NCI-H345 treated with DMSO at 0.1 percent for 48 hours (cell line): ENCODE measurements at regions not wholly inside any gene's neighbourhood (a gene's known extent, or its start where the extent isn't known, plus 50 kb on each side); places are given as distances from the start of the nearest gene placed in this dataset.

Experiments used
- DNase-seq: peaks from one replicate; lab custom pipeline; 2025; ENCODE audit not compliant: unreplicated experiment; lab: John Stamatoyannopoulos, UW

DNA sequence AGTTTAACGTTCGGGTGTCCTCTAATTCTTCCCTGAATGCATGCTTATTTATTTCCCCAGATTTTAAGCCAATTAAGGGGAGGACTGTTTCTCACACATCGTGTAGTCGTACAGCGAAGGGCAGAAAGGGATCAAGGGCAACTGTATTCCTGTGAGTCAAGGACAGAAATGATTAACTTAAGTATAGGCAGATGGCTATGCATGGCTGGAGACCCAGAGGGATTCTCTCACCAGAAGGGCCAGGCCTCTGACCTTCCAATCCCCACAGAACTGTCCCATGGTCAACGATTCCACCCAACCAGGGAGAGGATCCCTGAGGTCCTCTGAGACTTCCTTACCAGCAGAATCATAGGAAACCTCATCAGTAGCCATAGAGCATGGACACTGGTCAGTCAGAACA is 161.8 kb upstream of the MAP1B start:
- DNase-seq: no peak

DNA sequence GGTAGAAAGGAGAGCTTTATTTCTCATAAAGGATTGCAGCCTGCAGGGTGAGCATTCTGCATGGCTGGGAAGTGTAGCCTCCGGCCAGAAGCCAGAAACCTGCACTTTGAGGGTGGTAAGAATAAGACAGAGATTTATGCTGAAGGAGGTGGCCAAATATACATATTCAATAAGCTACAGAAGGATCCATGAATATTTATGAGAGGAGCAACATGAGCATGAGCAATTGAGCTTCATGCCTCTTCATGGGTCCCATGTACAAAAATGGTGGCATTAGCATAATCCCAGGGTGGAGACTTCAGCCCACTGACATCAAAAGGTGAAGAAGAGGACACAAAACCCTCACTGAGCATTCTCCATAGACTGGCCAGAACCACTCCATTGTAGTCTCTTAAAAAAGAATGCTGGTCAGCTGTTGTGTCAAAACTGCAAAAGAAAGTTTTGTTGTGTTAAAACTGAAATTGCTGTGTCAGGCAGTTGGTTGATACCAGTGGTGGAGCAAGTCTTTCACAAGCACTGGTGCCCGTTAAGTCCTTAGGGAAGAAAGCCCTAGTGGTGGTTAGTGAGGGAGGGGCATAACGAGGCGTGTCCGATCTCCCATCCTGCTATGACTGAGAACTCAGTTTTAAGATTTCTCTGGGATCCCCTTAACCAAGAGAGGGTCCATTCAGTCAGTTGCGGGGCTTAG is 160.8 kb upstream of the MAP1B start:
- DNase-seq: no peak

DNA sequence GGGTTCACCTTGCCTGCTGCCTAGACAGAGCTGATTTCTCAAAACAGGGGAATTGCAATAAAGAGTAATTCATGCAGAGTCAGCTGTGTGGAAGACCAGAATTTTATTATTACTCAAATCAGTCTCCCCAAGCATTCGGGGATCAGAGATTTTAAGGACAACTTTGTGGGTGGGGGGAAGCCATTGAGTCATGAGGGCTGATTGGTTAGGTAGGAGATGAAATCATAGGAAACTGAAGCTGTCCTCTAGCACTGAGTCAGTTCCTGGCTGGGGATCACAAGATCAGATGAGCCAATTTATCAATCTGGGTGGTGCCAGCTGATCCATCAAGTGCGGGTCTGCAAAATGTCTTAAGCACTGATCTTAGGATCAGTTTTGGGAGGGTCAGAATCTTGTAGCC is 159.1 kb upstream of the MAP1B start:
- no peak for DNase-seq

DNA sequence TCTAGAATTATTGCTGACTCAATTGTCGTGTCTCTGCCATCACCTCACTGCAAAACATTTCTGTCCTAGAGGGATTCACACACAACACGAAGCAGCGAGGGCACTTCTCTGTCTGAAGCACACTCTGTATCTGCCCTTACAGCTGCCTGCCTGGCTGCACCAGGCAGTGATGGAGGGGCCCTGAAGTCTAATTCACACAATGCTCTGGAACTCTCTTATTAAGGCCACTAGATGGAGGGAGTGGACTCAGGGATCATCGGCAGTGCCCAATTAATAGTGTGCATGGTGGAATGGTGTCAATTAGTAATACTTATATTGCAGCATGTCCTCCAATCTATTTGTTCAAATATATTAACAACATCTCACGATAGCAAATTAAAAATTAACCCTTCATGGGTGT is 157.5 kb upstream of the MAP1B start:
- no peak for DNase-seq

DNA sequence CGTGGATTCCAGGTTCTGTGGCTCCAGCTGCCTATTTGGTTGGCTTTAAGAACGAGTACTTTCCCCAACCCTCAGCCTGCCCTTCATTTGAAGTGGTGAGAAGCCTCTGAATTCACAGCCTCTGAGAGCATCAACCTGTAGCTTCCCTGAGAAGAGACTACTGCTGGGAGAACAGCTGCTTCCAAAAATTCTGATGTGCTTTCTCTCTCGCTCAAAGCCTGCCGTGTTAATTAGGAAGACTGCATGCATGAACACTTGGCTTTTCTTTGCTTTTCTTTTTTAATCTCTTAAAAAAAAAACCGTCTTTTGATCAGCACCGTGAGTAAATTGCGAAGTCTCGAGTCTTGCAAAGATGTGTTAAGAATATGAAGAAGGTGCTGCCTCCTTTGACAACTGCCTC is 153.4 kb upstream of the MAP1B start:
- no peak for DNase-seq

DNA sequence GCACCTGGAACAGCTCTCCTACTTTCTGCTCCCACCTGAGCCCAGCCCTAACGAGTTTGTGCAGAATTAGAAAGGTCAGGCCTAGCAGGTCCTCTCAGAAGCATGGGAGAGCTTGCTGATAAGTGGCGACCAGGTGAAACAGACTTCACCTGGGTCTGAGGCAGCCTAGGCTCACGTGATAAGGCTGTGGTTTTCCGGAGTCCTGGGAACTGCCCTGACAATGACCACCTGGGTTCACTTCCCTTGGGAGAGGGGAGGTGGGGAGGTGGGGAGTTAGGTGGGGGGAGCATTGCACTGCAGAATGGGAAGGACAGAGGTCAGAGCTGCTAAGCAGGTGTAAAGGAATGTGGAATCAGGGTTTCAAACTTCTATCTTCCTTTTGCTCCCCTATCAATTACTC is 152.9 kb upstream of the MAP1B start:
- no peak for DNase-seq

DNA sequence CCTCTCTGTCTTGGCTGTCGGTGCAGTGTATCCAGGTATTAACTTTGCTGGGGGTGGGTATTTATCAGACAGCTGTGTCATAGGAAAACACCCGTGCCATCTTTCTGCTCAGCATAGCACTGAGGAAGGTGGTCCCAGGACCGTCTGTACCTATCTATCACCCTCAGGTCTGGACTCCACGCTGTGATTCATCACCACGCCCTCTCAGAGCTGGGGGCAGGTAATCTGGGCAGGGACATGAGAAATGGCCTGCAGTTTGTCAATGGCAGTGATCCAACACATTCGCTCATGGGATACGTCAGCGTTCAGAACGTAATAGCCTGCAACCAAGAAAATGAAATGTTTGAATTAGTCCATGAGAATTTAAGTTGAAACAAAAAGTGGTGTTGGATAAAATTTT is 151.6 kb upstream of the MAP1B start:
- no peak for DNase-seq

DNA sequence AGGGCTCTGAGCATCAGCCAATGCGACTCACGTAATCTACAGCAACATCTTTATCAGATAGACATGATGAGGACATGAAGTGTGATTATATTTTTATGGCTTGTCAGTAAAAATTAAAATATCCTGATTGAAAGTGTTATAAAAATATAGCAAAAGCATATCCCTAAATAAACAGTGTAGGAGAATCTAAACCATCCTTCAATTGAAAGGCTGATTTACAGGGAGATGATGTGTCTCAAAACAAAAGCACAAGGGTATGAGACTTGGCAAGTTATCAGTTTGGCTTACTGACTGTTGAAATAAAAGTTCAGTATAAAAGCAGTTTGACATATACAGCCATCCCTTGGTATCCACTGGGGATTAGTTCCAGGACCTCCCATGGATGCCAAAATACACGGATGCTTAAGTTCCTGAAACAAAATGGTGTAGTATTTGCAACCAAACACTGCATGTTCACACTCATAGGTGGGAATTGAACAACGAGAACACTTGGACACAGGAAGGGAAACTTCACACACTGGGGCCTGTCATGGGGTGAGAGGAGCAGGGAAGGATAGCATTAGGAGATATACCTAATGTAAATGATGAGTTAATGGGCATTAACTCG is 149.9 kb upstream of the MAP1B start:
- no peak for DNase-seq

DNA sequence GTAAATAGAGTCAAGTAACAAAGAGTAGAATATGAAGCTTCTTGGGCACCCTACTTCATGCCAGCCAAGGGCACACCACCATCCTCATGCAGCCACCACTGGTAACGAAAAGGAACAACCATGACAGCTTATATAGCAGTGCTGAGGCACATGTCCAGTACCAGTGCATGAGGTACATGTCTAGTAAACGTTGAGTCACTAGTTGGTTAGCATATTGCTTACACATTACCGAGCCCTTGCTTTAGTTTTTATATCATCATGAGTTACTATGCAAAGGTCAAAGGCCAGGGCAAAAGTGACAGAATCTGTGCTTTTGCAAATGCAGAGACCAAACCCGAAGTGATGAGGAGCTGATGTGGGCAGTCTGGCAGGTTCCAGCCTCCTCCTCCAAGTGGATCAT is 147.1 kb upstream of the MAP1B start:
- DNase-seq: no peak

DNA sequence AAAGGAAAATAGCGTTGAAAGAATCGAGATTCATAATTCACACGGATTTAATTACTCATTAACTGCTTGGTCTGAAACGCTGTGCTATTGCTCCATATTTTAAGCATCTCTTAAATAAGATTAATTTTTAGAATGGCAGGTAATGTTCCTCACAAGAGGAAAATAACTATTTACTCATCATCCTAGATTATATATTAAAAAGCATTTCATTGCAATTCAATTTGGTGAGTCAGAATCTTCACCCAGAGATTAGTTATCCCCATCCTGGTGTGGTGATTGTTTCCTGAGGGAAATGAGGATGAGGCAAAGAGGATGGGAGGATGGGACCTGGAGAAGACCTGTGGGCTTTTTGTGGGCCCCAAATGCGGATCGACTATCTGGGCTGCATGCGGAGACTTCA is 145.5 kb upstream of the MAP1B start:
- no peak for DNase-seq

DNA sequence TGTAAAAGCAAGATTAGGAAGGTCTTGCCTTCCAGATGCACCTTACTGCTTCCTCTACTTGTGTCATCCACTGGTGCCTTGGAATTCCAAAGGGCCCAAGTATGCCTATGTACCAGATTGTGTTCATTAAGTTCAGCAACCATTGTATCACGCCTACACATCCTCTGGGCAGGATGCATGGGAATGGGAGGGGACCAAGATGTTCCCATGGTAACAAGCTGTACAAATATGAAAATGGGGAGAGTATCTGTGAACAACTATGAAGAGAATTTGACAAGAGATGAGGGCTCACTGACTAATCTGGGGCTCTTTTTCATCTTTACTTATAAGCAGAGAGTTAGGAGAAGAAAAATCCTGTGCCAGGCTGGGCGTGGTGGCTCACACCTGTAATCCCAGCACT is 137.8 kb upstream of the MAP1B start:
- no peak for DNase-seq

DNA sequence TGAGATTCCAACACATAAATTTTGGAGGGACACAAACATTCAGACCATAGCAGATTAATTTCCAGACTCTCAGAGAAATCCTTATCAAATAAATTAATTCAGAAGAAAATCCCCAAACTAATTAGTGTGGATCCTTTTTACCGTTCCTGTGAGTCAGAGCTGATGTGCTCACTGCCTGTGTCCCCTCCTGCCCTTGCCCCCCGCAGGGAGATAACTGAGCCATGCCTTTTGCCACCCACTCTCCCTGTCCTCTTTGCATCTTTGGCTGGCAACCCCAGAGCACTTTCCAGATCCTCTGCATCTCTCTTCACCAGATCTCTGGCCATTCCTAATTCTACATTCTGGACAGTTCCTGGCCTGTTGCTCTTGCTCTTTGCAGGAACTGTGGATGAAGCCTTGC is 135.4 kb upstream of the MAP1B start:
- no peak for DNase-seq

DNA sequence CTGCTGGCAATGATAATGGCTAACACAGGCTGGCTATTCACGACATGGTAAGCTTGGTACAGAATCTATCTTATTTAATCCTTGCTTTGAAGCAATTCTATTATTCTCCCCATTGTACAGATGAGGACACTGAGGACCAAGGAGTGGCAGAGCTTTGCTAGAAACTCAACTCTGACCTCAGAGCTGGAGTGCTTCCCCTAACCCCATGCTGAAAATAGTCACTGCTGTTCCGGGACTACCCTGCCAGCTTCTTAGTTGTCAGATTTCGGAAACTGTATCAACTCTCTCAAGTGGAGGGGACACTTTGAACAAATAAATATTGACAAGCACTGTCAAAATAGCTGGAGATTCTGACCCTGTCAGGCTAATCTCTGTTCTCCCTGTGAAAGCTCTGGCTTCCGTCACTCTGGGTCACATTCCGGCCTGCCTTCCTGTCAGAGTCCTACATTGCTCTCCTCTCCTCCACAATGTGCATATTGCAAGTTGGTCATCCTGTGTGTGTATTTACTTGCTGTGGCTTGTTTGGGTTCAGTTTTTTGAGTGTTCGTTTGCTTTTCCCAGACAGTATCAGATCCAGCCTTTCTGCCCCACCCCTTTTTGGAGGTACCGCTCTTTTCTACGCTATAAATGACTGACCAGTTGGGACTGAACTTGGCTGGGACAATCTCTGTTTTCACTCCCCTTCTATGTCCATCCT is 134.3 kb upstream of the MAP1B start:
- DNase-seq: no peak

DNA sequence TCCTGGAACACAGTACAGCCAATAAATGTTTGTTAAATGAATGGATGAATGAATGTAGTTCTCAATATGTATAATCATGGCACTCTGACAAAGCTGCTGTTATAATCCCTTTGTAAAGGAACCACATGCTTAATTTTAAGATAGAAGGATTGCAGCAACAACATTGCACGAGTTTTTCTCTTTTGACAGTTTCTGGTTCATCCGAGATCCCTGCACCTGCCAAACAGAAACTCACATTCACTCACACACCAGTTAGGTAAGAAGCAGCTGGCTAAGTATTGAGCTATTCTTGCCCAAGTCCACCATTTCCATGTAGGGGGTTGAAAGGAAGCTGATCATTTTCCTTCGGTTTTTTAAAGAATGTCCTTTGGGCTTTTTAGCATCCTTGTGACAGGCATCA is 133.7 kb upstream of the MAP1B start:
- no peak for DNase-seq

DNA sequence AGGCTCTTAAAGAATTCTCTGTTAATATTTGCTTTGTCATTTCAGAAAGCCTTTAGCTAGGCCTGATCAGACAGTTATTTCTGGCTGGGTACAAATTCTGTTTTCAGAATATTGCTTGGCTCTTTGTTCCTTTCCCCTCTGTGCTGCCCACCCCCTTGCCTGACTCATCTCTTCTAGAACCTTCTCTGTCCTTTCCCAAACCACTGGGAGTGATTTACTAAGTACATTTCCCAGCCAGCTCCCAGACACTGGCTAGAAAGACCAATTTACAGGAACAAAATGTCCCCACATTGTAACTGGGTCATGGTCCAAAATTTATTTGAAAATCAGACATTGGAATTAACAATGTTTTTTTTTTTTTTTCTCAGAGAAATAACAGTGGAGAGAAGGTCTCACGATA is 133.1 kb upstream of the MAP1B start:
- no peak for DNase-seq

DNA sequence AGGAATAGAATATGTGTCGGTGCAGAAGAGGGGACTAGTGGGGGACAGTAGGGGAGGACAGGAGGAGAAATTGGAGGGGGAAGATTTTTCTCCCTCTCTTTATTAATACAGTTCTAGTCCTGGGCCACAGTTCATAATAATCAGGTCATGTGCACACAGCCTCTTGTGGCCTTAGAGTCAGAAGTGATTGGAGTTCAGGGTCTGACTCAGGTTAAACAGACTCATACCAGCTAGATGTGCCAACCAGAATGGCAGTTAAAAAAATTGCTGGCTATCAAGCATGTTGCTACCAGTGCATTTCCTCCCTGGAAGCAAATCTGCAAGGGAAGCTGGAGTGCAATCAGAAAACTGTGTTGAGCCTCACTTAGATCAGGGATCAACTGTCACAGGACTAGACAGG is 132.7 kb upstream of the MAP1B start:
- DNase-seq: no peak

DNA sequence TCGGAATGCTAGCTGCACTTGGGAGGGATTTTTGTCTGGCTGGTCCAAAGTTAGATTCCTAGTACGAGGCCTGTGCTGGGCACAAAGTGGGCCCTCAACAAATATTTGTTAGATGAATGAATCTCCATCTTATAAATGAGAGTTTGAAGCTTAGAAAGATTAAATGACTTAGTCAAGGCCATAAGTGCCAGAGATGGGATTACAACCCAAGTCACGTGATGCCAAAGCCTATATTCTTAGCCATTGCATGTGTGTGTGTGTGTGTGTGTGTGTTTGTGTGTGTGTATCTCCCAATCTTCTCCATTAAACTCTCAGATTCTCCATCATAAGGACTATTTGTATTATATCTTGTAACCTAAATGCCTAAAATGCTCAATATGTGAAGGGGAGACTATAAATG is 130.8 kb upstream of the MAP1B start:
- no peak for DNase-seq

DNA sequence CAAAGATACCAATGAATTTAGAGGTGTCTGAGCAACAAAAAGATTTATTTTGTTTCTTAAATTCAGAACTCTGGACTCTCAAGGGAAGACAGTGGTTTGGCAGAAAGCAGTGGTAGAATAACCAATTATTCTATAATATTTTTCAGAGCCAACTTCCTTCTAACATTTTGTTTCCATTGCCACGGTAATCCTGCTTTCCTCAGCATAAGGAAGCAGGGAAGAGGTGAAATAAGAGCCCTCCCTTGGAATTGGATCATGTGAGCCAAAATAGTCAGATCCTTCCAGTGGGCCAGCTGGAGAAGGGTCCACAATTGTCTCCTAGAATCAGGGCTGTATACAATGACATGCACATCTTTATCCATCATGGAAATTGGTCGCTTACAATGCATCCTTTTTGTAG is 130.0 kb upstream of the MAP1B start:
- no peak for DNase-seq

DNA sequence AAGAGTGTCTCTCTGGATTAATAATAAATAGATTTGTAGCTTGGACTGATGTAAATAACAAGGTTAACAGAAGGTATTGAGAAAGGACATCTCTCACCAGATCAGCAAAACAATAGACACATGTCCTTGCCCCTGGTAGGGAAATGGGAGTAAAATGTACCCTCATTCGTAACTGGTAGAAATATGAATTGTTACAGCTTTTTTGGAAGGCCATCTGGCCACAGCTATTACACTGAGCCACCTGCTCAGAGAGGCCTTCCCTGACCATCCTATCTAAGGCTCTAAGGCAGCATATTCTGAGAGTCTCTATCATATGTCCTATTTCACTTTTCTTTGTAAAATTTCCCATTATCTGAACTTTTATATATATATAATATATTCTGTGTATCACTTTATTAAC is 129.1 kb upstream of the MAP1B start:
- no peak for DNase-seq

DNA sequence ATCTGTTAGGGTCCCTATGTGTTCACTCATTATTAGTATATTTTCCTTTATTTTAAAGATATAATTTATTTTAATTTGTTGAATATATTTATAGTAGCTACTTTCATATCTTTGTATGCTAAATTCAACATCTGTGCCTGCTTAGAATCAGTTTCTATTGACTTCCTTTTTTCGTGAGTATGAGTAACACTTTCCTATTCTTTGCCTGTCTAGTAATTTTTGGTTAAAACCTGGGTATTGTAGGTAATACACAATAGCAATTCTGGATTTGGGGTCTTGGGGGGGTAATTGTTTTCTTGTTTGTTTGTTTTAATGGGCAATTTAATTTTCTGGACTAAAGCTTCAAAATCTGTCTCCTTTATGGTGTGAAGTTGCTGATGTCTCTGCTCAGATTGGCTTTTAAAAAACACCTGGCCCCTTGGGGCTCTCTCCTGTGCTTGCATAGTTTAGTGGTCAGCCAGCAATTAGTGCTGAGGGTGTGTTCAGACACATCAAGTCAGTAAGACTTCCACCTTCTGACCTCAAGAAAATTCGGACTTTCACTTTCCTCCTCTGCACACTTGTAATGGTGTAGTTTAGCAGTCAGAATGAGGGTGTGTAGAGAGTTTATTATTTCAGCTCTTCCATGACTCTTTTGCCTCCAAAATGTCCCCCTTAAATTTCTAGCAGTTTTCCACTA is 124.4 kb upstream of the MAP1B start:
- DNase-seq: no peak

DNA sequence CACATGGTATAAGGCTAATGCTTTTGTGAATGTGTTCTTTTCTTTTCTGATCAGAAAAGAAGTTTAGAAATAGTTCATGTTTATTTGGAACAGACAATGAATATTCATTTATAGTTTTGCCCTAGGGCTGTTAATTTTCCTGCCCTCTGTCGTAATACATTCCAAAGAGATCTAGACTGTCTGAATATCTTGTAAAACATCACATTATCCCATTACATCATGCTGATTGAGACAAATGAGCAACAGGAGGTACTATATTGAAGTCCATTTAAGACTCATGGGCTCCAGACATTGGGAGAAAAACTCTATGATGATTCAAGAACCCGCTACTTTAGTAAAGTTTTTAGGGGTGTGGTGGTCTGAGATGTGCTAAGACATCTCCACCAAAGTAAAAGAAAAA is 121.2 kb upstream of the MAP1B start:
- DNase-seq: no peak

DNA sequence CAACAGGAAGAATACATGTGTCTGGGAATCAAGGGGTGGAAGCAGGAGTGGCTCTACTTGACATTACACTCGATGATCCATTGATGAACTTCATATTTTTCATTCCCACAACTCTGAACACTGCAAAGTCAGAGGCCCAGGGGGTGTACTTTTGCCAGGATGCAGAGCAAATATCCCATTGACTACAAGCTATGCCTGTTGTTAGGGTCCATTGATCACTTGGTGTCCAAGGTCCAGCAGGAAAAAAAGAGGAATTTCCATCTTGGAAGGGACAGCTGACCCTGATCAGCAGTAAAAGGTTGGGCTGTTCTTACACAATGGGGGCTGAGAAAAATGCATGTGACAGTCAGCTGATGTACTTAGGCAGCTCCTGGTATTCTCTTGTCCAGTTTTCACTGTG is 118.5 kb upstream of the MAP1B start:
- no peak for DNase-seq
